Keratinocyte (primary cell): ENCODE measurements at regions not wholly inside any gene's neighbourhood (a gene's known extent, or its start where the extent isn't known, plus 50 kb on each side); places are given as distances from the start of the nearest gene placed in this dataset.
"Not testable (repeated sequence)": the region's sequence is repeated elsewhere in the genome, so short reads cannot be mapped to it uniquely, and the experiment has no call there.

Experiments
- DNase-seq: peaks from one replicate; pipeline ENCODE4 v3.0.0-alpha.2; 2011; ENCODE audit warnings: low read depth, missing footprints, low spot score
- FAIRE-seq: peaks from 2 replicates; lab custom pipeline; 2011; peaks lifted over from hg19 to GRCh38; lab: Jason Lieb, UNC
- H2AFZ ChIP-seq: 2 replicates; pipeline ENCODE4 v1.6.0; 2012; ENCODE audit warnings: low read length, control low read depth, inconsistent platforms; ENCODE audit not compliant: control insufficient read depth
- H3K27ac ChIP-seq: 2 replicates; pipeline ENCODE4 v1.5.1; 2011; ENCODE audit warnings: low read length; ENCODE audit not compliant: control insufficient read depth, insufficient read depth
- H3K27me3 ChIP-seq: 3 replicates; pipeline ENCODE4 v1.6.0; 2011; ENCODE audit warnings: low read length; ENCODE audit not compliant: control insufficient read depth, insufficient read depth; ENCODE audit errors: extremely low read depth
- H3K36me3 ChIP-seq, 2 experiments: 2 replicates in 1 of 2; 3 replicates in 1 of 2; pipeline ENCODE4 v1.5.1; 2011; ENCODE audit warnings: low read length in 2 of 2, mild to moderate bottlenecking in 1 of 2; ENCODE audit not compliant: control insufficient read depth in 2 of 2, insufficient read depth in 2 of 2; ENCODE audit errors: extremely low read depth in 1 of 2
- H3K4me1 ChIP-seq: 3 replicates; pipeline ENCODE4 v1.5.1; 2011; ENCODE audit warnings: low read length; ENCODE audit not compliant: control insufficient read depth, insufficient read depth; ENCODE audit errors: extremely low read depth
- H3K4me2 ChIP-seq: 3 replicates; pipeline ENCODE4 v1.6.0; 2011; ENCODE audit warnings: low read depth, low read length; ENCODE audit not compliant: control insufficient read depth, insufficient read depth; ENCODE audit errors: extremely low read depth
- H3K4me3 ChIP-seq, 3 experiments: fragments of 200-600 bp in 1 of 3; sonication (generic) in 1 of 3; 2 replicates in 2 of 3; 3 replicates in 1 of 3; pipeline ENCODE4 v1.5.1; 2011 to 2016; ENCODE audit warnings: low read length in 3 of 3, mild to moderate bottlenecking in 3 of 3, control low read depth in 2 of 3, inconsistent platforms in 1 of 3, low read depth in 1 of 3, mixed read lengths in 1 of 3, mixed run types in 1 of 3, moderate library complexity in 1 of 3; ENCODE audit not compliant: control insufficient read depth in 2 of 3, insufficient read depth in 2 of 3; ENCODE audit errors: extremely low read depth in 1 of 3
- H3K79me2 ChIP-seq: 2 replicates; pipeline ENCODE4 v1.6.0; 2012; ENCODE audit warnings: low read length; ENCODE audit not compliant: control insufficient read depth, insufficient read depth
- H3K9ac ChIP-seq: 3 replicates; pipeline ENCODE4 v1.6.0; 2011; ENCODE audit warnings: low read length; ENCODE audit not compliant: control insufficient read depth, insufficient read depth; ENCODE audit errors: extremely low read depth
- H3K9me1 ChIP-seq: 3 replicates; pipeline ENCODE4 v1.6.0; 2011; ENCODE audit warnings: low read length; ENCODE audit not compliant: control insufficient read depth, insufficient read depth; ENCODE audit errors: extremely low read depth
- H3K9me3 ChIP-seq: 2 replicates; pipeline ENCODE4 v1.5.1; 2012; ENCODE audit warnings: low read depth, low read length; ENCODE audit not compliant: control insufficient read depth
- H4K20me1 ChIP-seq: 3 replicates; pipeline ENCODE4 v1.6.0; 2011; ENCODE audit warnings: low read length; ENCODE audit not compliant: control insufficient read depth, insufficient read depth; ENCODE audit errors: extremely low read depth
- EZH2 ChIP-seq: IDR thresholded peaks from one replicate; pipeline ENCODE4 v1.6.1; 2012; ENCODE audit warnings: inconsistent platforms, mild to moderate bottlenecking, low read length, moderate library complexity
- dilution Hi-C: fragments of 300-500 bp; cut with MboI; formaldehyde crosslinking; loops from one replicate; pipeline ENCODE4 v1.7.0; 2020; ENCODE audit warnings: low sequenced_read_pairs; ENCODE audit not compliant: extremely low pct_ligation_motif_present
- TF ChIP-seq, protein P1 (sequence below), 3 experiments: IDR thresholded peaks in 1 of 3; conservative IDR thresholded peaks in 1 of 3; optimal IDR thresholded peaks in 1 of 3; 2 replicates in 2 of 3; 3 replicates in 1 of 3; pipeline versions ENCODE3 to v1.5.1; 2011; ENCODE audit warnings: low read length in 3 of 3, mild to moderate bottlenecking in 3 of 3, moderate library complexity in 2 of 3, control low read depth in 1 of 3, inconsistent platforms in 1 of 3; ENCODE audit not compliant: insufficient read depth in 2 of 3; ENCODE audit errors: extremely low read depth in 1 of 3

DNA sequence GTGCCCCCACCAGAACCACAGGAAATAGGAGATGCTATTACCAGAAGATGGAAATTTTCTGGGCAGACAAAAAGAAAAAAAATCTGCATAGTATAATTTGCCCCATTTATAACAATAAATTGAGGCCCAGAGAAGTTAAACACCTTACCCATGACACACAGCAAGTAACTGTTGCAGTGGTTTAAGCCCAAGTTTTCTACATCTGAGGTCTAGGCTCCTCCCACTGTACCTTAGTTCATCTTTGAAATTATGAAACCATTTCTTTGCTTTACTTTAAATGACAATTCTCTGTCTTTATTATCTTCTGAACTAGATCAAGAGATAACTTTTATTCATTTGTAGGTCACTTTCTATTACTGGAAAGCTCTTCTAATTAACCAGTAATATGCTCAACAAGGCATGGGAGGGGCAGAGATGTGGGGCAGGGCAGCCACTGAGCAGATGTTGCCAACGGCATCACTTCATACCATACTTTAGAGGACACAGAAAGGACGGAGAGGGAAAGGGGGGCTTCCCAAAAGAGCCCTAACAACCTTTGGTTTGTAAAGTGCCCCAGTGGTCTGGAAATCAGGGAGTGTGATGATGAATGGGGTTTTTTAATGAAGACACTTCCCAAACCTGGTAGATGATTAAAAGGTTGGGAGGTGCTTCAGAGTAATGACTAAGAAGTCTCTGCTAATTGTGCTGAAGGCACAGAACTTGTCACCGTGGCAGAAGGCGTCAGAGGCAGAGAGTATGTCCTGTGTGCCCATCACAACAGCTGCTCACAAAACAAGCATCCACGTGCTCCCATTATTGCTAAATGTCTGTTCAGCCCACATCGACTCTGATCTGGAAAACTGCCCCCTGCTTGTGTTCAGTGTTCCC is 342.5 kb downstream of the SHQ1 start:
- H3K9ac ChIP-seq = no peak overlapping the region
- H4K20me1 ChIP-seq = peaks cover 3% of the 10 kb centered on the region
- H3K4me2 ChIP-seq = no peak overlapping the region
- H3K4me3 ChIP-seq = no peak overlapping the region
- FAIRE-seq (no peak), DNase-seq (no peak)
- H3K4me1 ChIP-seq = no peaks in the 10 kb centered on the region
- no peaks in the 10 kb centered on the region for H3K9me3 ChIP-seq
- H3K79me2 ChIP-seq = no peaks in the 10 kb centered on the region
- no peaks in the 10 kb centered on the region for H3K36me3 ChIP-seq
- dilution Hi-C loops = no loop called here
- peaks cover 20% of the 10 kb centered on the region for H3K27me3 ChIP-seq
- no peak overlapping the region for H3K27ac ChIP-seq
- TF ChIP-seq, protein P1, sequence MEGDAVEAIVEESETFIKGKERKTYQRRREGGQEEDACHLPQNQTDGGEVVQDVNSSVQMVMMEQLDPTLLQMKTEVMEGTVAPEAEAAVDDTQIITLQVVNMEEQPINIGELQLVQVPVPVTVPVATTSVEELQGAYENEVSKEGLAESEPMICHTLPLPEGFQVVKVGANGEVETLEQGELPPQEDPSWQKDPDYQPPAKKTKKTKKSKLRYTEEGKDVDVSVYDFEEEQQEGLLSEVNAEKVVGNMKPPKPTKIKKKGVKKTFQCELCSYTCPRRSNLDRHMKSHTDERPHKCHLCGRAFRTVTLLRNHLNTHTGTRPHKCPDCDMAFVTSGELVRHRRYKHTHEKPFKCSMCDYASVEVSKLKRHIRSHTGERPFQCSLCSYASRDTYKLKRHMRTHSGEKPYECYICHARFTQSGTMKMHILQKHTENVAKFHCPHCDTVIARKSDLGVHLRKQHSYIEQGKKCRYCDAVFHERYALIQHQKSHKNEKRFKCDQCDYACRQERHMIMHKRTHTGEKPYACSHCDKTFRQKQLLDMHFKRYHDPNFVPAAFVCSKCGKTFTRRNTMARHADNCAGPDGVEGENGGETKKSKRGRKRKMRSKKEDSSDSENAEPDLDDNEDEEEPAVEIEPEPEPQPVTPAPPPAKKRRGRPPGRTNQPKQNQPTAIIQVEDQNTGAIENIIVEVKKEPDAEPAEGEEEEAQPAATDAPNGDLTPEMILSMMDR (optimal IDR thresholded peaks at IDR 0.05 in 1 of 3, IDR thresholded peaks at IDR 0.05 in 1 of 3, conservative IDR thresholded peaks at IDR 0.05 in 1 of 3; ENCODE audit: extremely low read depth in 1 of 3, insufficient read depth in 2 of 3, low read length in 3 of 3) = no peak
- TF ChIP-seq EZH2 = no peak
- no peaks in the 10 kb centered on the region for H3K9me1 ChIP-seq
- H2AFZ ChIP-seq = no peak overlapping the region

DNA sequence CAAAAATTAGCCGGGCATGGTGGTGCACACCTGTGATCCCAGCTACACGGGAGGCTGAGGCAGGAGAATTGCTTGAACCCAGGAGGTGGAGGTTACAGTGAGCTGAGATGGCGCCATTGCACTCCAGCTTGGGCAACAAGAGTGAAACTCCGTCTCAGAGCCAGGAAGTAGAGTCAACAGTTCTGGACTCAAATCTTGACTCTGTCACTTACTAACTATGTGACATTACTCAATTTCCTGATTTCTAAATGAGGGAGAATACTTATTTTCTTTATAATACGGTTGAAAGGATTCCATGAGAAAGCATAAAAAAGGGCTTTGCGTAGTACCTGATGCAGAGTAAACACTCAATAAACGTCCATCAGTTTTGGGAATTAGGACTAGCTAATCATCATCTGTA is 350.7 kb downstream of the SHQ1 start:
- dilution Hi-C loops, H3K27ac ChIP-seq, H3K4me2 ChIP-seq, H3K9ac ChIP-seq, H3K4me1 ChIP-seq, H3K36me3 ChIP-seq, H3K9me3 ChIP-seq, H3K27me3 ChIP-seq, H3K9me1 ChIP-seq, H3K79me2 ChIP-seq, H4K20me1 ChIP-seq, DNase-seq, H2AFZ ChIP-seq, H3K4me3 ChIP-seq, FAIRE-seq: not testable (repeated sequence)
